ENCODE measurements at regions not wholly inside any gene's neighbourhood (a gene's known extent, or its start where the extent isn't known, plus 50 kb on each side); places are given as distances from the start of the nearest gene placed in this dataset.

GRCh38 chrX:13374364-13374763, 54.5 kb upstream of the ATXN3L start:
- TF ChIP-seq CTCF (conservative IDR thresholded peaks at IDR 0.05; ENCODE audit: low read length) (no peak), EZH2phosphoT487 (IDR thresholded peaks at IDR 0.05; ENCODE audit: borderline replicate concordance) (no peak)

Data from Loucy (cell line).